Neuronal stem cell (in vitro differentiated cells): ENCODE measurements at regions not wholly inside any gene's neighbourhood (a gene's known extent, or its start where the extent isn't known, plus 50 kb on each side); places are given as distances from the start of the nearest gene placed in this dataset.

Source experiments
- DNase-seq: peaks from one replicate; pipeline ENCODE4 v3.0.0-alpha.2; 2013; ENCODE audit warnings: low spot score
- H2AFZ ChIP-seq: one replicate; pipeline ENCODE4 v1.6.1; 2013; ENCODE audit warnings: mild to moderate bottlenecking, low read length, inconsistent platforms
- H2AK5ac ChIP-seq: 2 replicates; pipeline ENCODE4 v1.6.1; 2013; ENCODE audit warnings: low read depth, mild to moderate bottlenecking, inconsistent platforms, low read length, moderate library complexity, mixed read lengths
- H2BK120ac ChIP-seq: 2 replicates; pipeline ENCODE4 v1.6.1; 2013; ENCODE audit warnings: low read depth, mild to moderate bottlenecking, inconsistent platforms, low read length, moderate library complexity, mixed read lengths
- H2BK12ac ChIP-seq: one replicate; pipeline ENCODE4 v1.6.1; 2013; ENCODE audit warnings: low read length, inconsistent platforms
- H2BK15ac ChIP-seq: 2 replicates; pipeline ENCODE4 v1.6.1; 2013; ENCODE audit warnings: mild to moderate bottlenecking, low read length, inconsistent platforms, mixed read lengths
- H2BK5ac ChIP-seq: one replicate; pipeline ENCODE4 v1.6.1; 2013; ENCODE audit warnings: inconsistent platforms, mild to moderate bottlenecking, low read length, moderate library complexity
- H3K14ac ChIP-seq: one replicate; pipeline ENCODE4 v1.6.1; 2013; ENCODE audit warnings: low read length, inconsistent platforms
- H3K18ac ChIP-seq: 2 replicates; pipeline ENCODE4 v1.6.1; 2013; ENCODE audit warnings: low read length, inconsistent platforms
- H3K23ac ChIP-seq: 2 replicates; pipeline ENCODE4 v1.6.1; 2013; ENCODE audit warnings: low read depth, mild to moderate bottlenecking, mixed read lengths, low read length, inconsistent platforms; ENCODE audit not compliant: poor library complexity
- H3K27ac ChIP-seq: replicated peaks from 3 replicates; pipeline ENCODE4 v1.5.1; 2013; ENCODE audit warnings: low read length, inconsistent platforms
- H3K27me3 ChIP-seq, 3 experiments: 2 replicates each; pipeline ENCODE4 v1.6.1; 2013; ENCODE audit warnings: low read length in 3 of 3, mild to moderate bottlenecking in 2 of 3, inconsistent platforms in 1 of 3, low read depth in 1 of 3, mixed read lengths in 1 of 3, moderate library complexity in 1 of 3; ENCODE audit not compliant: control insufficient read depth in 3 of 3, insufficient read depth in 3 of 3
- H3K36me3 ChIP-seq, 2 donors: replicated peaks in 1 of 2; 2 replicates each; pipeline ENCODE4 v1.6.1; 2013; ENCODE audit warnings: low read length in 2 of 2; ENCODE audit not compliant: control insufficient read depth in 2 of 2, insufficient read depth in 2 of 2
- H3K4ac ChIP-seq: 2 replicates; pipeline ENCODE4 v1.6.1; 2013; ENCODE audit warnings: inconsistent platforms, mild to moderate bottlenecking, low read length, moderate library complexity
- H3K4me1 ChIP-seq, 2 donors: 1 replicate in 1 of 2; 2 replicates in 1 of 2; pipeline ENCODE4 v1.6.1; 2013; ENCODE audit warnings: low read length in 2 of 2, low read depth in 1 of 2; ENCODE audit not compliant: control insufficient read depth in 2 of 2, insufficient read depth in 1 of 2
- H3K4me2 ChIP-seq: one replicate; pipeline ENCODE4 v1.6.1; 2013; ENCODE audit warnings: mild to moderate bottlenecking, low read length, inconsistent platforms; ENCODE audit not compliant: insufficient read depth, poor library complexity, severe bottlenecking
- H3K4me3 ChIP-seq, 2 donors: 2 replicates each; pipeline ENCODE4 v1.5.1; 2013; ENCODE audit warnings: low read length in 2 of 2, mild to moderate bottlenecking in 2 of 2, inconsistent platforms in 1 of 2, moderate library complexity in 1 of 2
- H3K79me1 ChIP-seq: one replicate; pipeline ENCODE4 v1.6.1; 2013; ENCODE audit warnings: low read depth, mild to moderate bottlenecking, inconsistent platforms, low read length, moderate library complexity
- H3K9ac ChIP-seq: one replicate; pipeline ENCODE4 v1.6.1; 2013; ENCODE audit warnings: mild to moderate bottlenecking, low read depth, low read length, inconsistent platforms; ENCODE audit not compliant: poor library complexity
- H3K9me3 ChIP-seq, 2 donors: replicated peaks in 1 of 2; 2 replicates each; pipeline versions ENCODE3 to v1.6.1; 2013; ENCODE audit warnings: low read length in 2 of 2, mild to moderate bottlenecking in 2 of 2, inconsistent platforms in 1 of 2, low read depth in 1 of 2, mixed read lengths in 1 of 2, moderate library complexity in 1 of 2; ENCODE audit not compliant: control insufficient read depth in 2 of 2, insufficient read depth in 1 of 2
- H4K8ac ChIP-seq: one replicate; pipeline ENCODE4 v1.6.1; 2013; ENCODE audit warnings: low read depth, mild to moderate bottlenecking, inconsistent platforms, low read length, moderate library complexity
- H4K91ac ChIP-seq: one replicate; pipeline ENCODE4 v1.6.1; 2013; ENCODE audit warnings: low read length, low read depth, mild to moderate bottlenecking, inconsistent platforms; ENCODE audit not compliant: poor library complexity
- WGBS, 2 donors: extraction: QIAGEN DNeasy Blood & Tissue Kit; methylation state at CpG; one replicate each; pipeline ENCODE4 v1.1.7; 2013; ENCODE audit warnings: missing lambda C conversion rate in 2 of 2, mixed read lengths in 1 of 2; ENCODE audit not compliant: insufficient read length in 2 of 2, insufficient replicate concordance in 1 of 2; ENCODE audit errors: extremely low coverage in 2 of 2; 5-methylcytosine and 5-hydroxymethylcytosine counted together

GRCh38 chr5:56650386-56650785, 165.0 kb upstream of the MAP3K1 start:
- Histone ChIP-seq H3K79me1 (no peaks in the 10 kb centered on the region), H3K23ac (no peak overlapping the region), H3K9ac (no peak overlapping the region), H4K8ac (no peak overlapping the region), H2BK5ac (no peak overlapping the region), H2AK5ac (no peak overlapping the region), H2BK120ac (no peak overlapping the region), H3K4me1 (peaks cover 0 to 3% of the 10 kb centered on the region in 2 donors), H3K9me3 (no peaks in the 10 kb centered on the region), H3K4me2 (no peak overlapping the region), H2BK15ac (no peak overlapping the region), H3K27me3 (no peaks in the 10 kb centered on the region), H3K36me3 (no peaks in the 10 kb centered on the region), H3K18ac (no peak overlapping the region), H3K14ac (no peak overlapping the region), H4K91ac (no peak overlapping the region), H3K4ac (no peak overlapping the region), H3K4me3 (no peak overlapping the region), H2AFZ (no peak overlapping the region), H2BK12ac (no peak overlapping the region), H3K27ac (no peak overlapping the region)
- no CpG with 5 or more reads among the region's 4 CpGs for WGBS, 2 donors
- no peak for DNase-seq

- H3K27ac ChIP-seq = no peak overlapping the region
- no peaks in the 10 kb centered on the region for H3K36me3 ChIP-seq
- H2BK5ac ChIP-seq = no peak overlapping the region
- H3K4ac ChIP-seq = no peak overlapping the region
- DNase-seq = no peak
- H4K8ac ChIP-seq = no peak overlapping the region
- H4K91ac ChIP-seq = no peak overlapping the region
- H2AFZ ChIP-seq = no peak overlapping the region
- no peak overlapping the region for H3K14ac ChIP-seq
- no CpG with 5 or more reads among the region's 4 CpGs for WGBS, 2 donors
- no peaks in the 10 kb centered on the region for H3K9me3 ChIP-seq
- no peak overlapping the region for H3K9ac ChIP-seq
- no peaks in the 10 kb centered on the region for H3K79me1 ChIP-seq
- H2AK5ac ChIP-seq = no peak overlapping the region
- H2BK15ac ChIP-seq = no peak overlapping the region
- H3K18ac ChIP-seq = no peak overlapping the region
- H2BK120ac ChIP-seq = no peak overlapping the region
- no peak overlapping the region for H3K23ac ChIP-seq
- H3K4me3 ChIP-seq = no peak overlapping the region
- H2BK12ac ChIP-seq = no peak overlapping the region
- no peak overlapping the region for H3K4me2 ChIP-seq
- H3K27me3 ChIP-seq = no peaks in the 10 kb centered on the region
- peaks cover 0 to 3% of the 10 kb centered on the region in 2 donors for H3K4me1 ChIP-seq
Measured at GRCh38 chr5:56649569-56649968, 165.8 kb upstream of the MAP3K1 start.

- no peak overlapping the region for H3K18ac ChIP-seq
- no peak overlapping the region for H2BK15ac ChIP-seq
- H4K8ac ChIP-seq = no peak overlapping the region
- H3K14ac ChIP-seq = no peak overlapping the region
- no peak overlapping the region for H2BK12ac ChIP-seq
- no peak overlapping the region for H3K4me2 ChIP-seq
- DNase-seq = no peak
- no peak overlapping the region for H3K27ac ChIP-seq
- H2AK5ac ChIP-seq = no peak overlapping the region
- WGBS, 2 donors = no CpG with 5 or more reads among the region's 2 CpGs
- no peaks in the 10 kb centered on the region for H3K36me3 ChIP-seq
- no peak overlapping the region for H3K9ac ChIP-seq
- H2AFZ ChIP-seq = no peak overlapping the region
- no peaks in the 10 kb centered on the region for H3K9me3 ChIP-seq
- no peak overlapping the region for H3K4me3 ChIP-seq
- no peaks in the 10 kb centered on the region for H3K79me1 ChIP-seq
- H4K91ac ChIP-seq = no peak overlapping the region
- H2BK120ac ChIP-seq = no peak overlapping the region
- no peak overlapping the region for H3K23ac ChIP-seq
- H2BK5ac ChIP-seq = no peak overlapping the region
- no peak overlapping the region for H3K4ac ChIP-seq
- H3K27me3 ChIP-seq = no peaks in the 10 kb centered on the region
- H3K4me1 ChIP-seq = peaks cover 0 to 3% of the 10 kb centered on the region in 2 donors
Measured at GRCh38 chr5:56648460-56649034, 166.8 kb upstream of the MAP3K1 start.

- H3K23ac ChIP-seq = no peak overlapping the region
- no peak overlapping the region for H3K4me2 ChIP-seq
- no peaks in the 10 kb centered on the region for H3K79me1 ChIP-seq
- H3K18ac ChIP-seq = no peak overlapping the region
- no peak overlapping the region for H4K8ac ChIP-seq
- H2BK12ac ChIP-seq = no peak overlapping the region
- H4K91ac ChIP-seq = no peak overlapping the region
- H3K4ac ChIP-seq = no peak overlapping the region
- no peak overlapping the region for H2AK5ac ChIP-seq
- WGBS, 2 donors = no CpG with 5 or more reads among the region's 4 CpGs
- H3K36me3 ChIP-seq = no peaks in the 10 kb centered on the region
- H2BK15ac ChIP-seq = no peak overlapping the region
- no peak overlapping the region for H2BK5ac ChIP-seq
- no peak overlapping the region for H2BK120ac ChIP-seq
- no peak overlapping the region for H3K14ac ChIP-seq
- no peak overlapping the region for H3K9ac ChIP-seq
- no peak for DNase-seq
- no peak overlapping the region for H2AFZ ChIP-seq
- no peaks in the 10 kb centered on the region for H3K9me3 ChIP-seq
- no peaks in the 10 kb centered on the region for H3K27me3 ChIP-seq
- peaks cover 0 to 3% of the 10 kb centered on the region in 2 donors for H3K4me1 ChIP-seq
- no peak overlapping the region for H3K27ac ChIP-seq
- H3K4me3 ChIP-seq = no peak overlapping the region
Measured at GRCh38 chr5:56647099-56647850, 168.1 kb upstream of the MAP3K1 start.
